Dermis blood vessel endothelial cell (primary cell): ENCODE measurements at regions not wholly inside any gene's neighbourhood (a gene's known extent, or its start where the extent isn't known, plus 50 kb on each side); places are given as distances from the start of the nearest gene placed in this dataset.

ENCODE experiments used
- DNase-seq: peaks from one replicate; pipeline ENCODE4 v3.0.0; 2010

GRCh38 chr18:77996737-77997136 is 747.1 kb downstream of the GALR1 start:
- no peak for DNase-seq

GRCh38 chr18:78001811-78002210 is 752.2 kb downstream of the GALR1 start:
- no peak for DNase-seq

- no peak for DNase-seq
Observed at GRCh38 chr18:78006006-78006773, 756.5 kb downstream of the GALR1 start.

- DNase-seq: no peak
Observed at GRCh38 chr18:78006774-78007260, 757.2 kb downstream of the GALR1 start.

DNA sequence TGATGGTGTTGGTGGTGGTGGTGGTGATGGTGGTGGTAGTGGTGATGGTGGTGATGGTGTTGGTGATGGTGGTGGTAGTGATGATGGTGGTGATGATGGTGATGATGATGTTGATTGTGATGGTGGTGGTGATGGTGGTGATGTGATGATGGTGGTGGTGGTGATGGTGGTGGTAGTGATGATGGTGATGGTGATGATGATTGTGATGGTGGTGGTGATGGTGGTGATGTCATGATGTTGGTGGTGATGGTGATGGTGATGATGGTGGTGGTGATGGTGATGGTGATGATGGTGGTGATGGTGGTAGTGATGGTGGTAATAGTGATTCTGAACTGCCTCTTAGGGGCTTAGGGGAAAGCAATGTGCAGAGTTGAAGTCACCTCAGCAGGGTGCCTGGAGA is 760.7 kb downstream of the GALR1 start:
- no peak for DNase-seq

GRCh38 chr18:78017869-78018268 is 768.2 kb downstream of the GALR1 start:
- no peak for DNase-seq

GRCh38 chr18:78021196-78021595 is 771.5 kb downstream of the GALR1 start:
- no peak for DNase-seq

- DNase-seq: no peak
Observed at GRCh38 chr18:78031589-78031988, 781.9 kb downstream of the GALR1 start.

DNA sequence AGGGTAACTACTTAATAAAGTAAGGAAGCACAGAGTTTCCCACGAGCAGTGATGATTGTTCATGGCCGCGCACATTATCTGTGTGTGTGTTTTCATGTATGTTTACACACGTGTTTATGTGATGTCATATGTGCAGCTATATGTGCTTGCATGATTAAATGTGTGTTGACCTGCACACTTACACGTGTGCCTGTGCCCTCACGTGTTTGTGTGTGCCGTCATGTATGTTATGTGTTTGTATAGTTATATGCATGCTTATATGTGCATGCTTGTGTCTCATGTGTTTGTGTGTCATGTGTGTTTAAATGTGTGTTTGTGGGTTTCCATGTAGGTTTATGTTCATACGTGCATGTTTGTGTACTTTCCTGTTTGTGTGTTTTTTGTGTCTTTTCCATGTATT is 782.3 kb downstream of the GALR1 start:
- no peak for DNase-seq

DNA sequence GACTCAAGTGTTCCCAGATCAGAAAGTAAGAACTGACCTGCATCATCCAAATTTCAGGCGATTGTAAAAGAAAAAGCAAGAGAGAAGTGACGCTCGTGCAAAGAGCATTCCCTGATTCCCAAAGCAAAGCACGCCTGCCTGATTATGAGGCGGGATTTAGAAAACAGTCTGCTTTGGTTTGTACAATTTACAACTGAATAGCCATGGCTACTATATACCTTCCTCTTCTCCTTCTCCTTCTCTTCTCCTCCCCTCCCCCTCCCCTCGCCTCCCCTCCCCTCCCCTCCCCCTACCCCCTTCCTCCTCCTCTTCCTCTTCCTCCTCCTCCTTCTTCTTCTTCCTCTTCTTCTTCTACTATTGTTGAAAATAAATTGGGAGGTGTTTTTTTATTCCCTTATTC is 782.9 kb downstream of the GALR1 start:
- DNase-seq: no peak

GRCh38 chr18:78034755-78035154 is 785.1 kb downstream of the GALR1 start:
- no peak for DNase-seq

GRCh38 chr18:78041218-78041617 is 791.6 kb downstream of the GALR1 start:
- no peak for DNase-seq

DNA sequence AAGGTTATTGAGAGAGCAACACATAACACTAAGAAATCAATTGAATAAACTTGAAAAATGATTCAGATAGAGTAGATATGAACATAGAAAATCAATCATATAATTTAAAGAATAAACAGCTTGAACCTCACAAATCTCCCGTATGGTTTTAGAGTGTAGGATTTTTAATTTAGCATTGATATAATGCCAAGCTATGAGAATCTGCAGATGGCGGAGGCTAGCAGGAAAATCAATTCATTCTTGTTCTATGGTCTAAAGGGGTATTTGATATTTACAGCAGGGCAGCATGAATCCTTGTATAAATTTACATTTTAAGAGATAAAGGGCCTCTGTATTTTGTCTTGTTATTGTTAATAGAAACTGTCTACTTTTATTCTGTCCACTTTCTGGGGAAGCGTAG is 797.0 kb downstream of the GALR1 start:
- no peak for DNase-seq

- DNase-seq: no peak
Observed at GRCh38 chr18:78049281-78049680, 799.6 kb downstream of the GALR1 start.

GRCh38 chr18:78054801-78055200 is 805.2 kb downstream of the GALR1 start:
- DNase-seq: no peak

- DNase-seq: no peak
Observed at GRCh38 chr18:78056011-78056410, 806.4 kb downstream of the GALR1 start.

- no peak for DNase-seq
Observed at GRCh38 chr18:78069784-78070664, 820.4 kb downstream of the GALR1 start.

GRCh38 chr18:78071166-78071710 is 821.6 kb downstream of the GALR1 start:
- DNase-seq: no peak

- no peak for DNase-seq
Observed at GRCh38 chr18:78071776-78072175, 822.1 kb downstream of the GALR1 start.

DNA sequence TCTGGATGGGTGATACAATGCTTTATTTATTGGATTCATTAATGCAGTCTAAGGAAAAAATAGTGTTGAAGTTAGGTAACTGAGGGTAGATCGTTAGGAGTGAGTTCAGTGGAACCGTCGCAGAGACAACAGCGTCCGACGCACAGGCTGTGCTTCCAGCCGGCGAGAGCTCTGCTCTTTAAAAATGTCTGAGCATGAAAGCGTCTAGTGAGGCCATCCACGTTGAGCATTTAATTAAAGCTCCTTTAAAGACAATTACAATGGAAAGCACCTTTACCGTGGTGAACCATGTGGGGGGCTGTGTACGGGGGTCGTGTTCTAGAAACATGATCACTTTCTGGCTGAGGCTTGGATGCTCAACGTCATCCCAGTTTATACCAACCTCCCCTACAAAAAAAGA is 822.7 kb downstream of the GALR1 start:
- no peak for DNase-seq

DNA sequence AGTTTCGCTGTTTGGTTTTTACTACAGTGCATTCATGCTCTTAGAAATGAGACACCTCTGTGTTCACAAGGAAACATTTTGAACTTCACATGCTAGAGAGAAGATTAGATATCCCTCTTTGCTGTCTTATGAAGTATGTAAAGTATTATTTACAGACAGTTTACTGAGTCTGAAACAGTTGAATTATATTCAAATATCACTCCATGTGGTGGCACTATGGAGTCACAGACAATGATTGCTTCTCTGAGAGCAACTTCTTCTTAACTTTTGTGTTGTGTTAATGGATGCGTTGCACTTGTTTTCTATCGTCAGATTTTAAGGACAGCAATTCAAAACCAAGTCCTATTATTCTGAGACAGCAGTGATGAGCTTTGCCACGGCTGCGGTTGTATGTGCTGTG is 823.6 kb downstream of the GALR1 start:
- no peak for DNase-seq

- no peak for DNase-seq
Observed at GRCh38 chr18:78074400-78075020, 824.9 kb downstream of the GALR1 start.

- DNase-seq: no peak
Observed at GRCh38 chr18:78080081-78080480, 830.4 kb downstream of the GALR1 start.
